Parathyroid adenoma (tissue), 2 donors: ENCODE measurements at regions not wholly inside any gene's neighbourhood (a gene's known extent, or its start where the extent isn't known, plus 50 kb on each side); places are given as distances from the start of the nearest gene placed in this dataset.

Experiments used
- H2AFZ ChIP-seq: fragments of 300-600 bp; sonication (generic); one replicate; pipeline ENCODE4 v1.7.0; 2017; ENCODE audit warnings: antibody characterized with exemption, mild to moderate bottlenecking
- H3K27ac ChIP-seq: fragments of 300-600 bp; sonication (generic); one replicate; pipeline ENCODE4 v1.7.0; 2017
- H3K27me3 ChIP-seq: fragments of 300-600 bp; sonication (generic); one replicate; pipeline ENCODE4 v1.7.0; 2017; ENCODE audit warnings: low read length; ENCODE audit not compliant: control insufficient read depth, insufficient read depth
- H3K36me3 ChIP-seq: fragments of 300-600 bp; sonication (generic); one replicate; pipeline ENCODE4 v1.7.0; 2017; ENCODE audit warnings: low read length; ENCODE audit not compliant: control insufficient read depth, insufficient read depth
- H3K4me1 ChIP-seq: fragments of 300-600 bp; sonication (generic); one replicate; pipeline ENCODE4 v1.7.0; 2017; ENCODE audit warnings: control low read depth
- H3K4me2 ChIP-seq: fragments of 300-600 bp; sonication (generic); one replicate; pipeline ENCODE4 v1.7.0; 2017; ENCODE audit warnings: low read length
- H3K4me3 ChIP-seq: fragments of 300-600 bp; sonication (generic); one replicate; pipeline ENCODE4 v1.7.0; 2017; ENCODE audit warnings: low read depth, low read length
- H3K79me2 ChIP-seq: fragments of 300-600 bp; sonication (generic); one replicate; pipeline ENCODE4 v1.7.0; 2017; ENCODE audit warnings: control low read depth
- H3K9ac ChIP-seq: fragments of 300-600 bp; sonication (generic); one replicate; pipeline ENCODE4 v1.7.0; 2017; ENCODE audit warnings: mild to moderate bottlenecking
- H3K9me3 ChIP-seq: fragments of 300-600 bp; sonication (generic); one replicate; pipeline ENCODE4 v1.7.0; 2017; ENCODE audit warnings: low read length; ENCODE audit not compliant: control insufficient read depth
- CTCF ChIP-seq: fragments of 300-600 bp; sonication (generic); IDR thresholded peaks from one replicate; pipeline ENCODE4 v1.7.0; 2017; ENCODE audit warnings: antibody characterized with exemption, mild to moderate bottlenecking
- donor health status: primary hyperparathyroidism.

GRCh38 chr21:35607406-35607805 is 452.9 kb downstream of the SETD4 start:
- Histone ChIP-seq H3K4me3 (no peak overlapping the region), H3K27ac (no peak overlapping the region), H2AFZ (no peak overlapping the region), H3K79me2 (no peaks in the 10 kb centered on the region), H3K9ac (no peak overlapping the region), H3K9me3 (no peaks in the 10 kb centered on the region), H3K36me3 (no peaks in the 10 kb centered on the region), H3K4me2 (no peak overlapping the region), H3K27me3 (no peaks in the 10 kb centered on the region), H3K4me1 (no peaks in the 10 kb centered on the region)
- TF ChIP-seq CTCF = no peak

- Histone ChIP-seq H3K9me3 (no peaks in the 10 kb centered on the region), H3K79me2 (no peaks in the 10 kb centered on the region), H2AFZ (no peak overlapping the region), H3K27ac (no peak overlapping the region), H3K4me1 (no peaks in the 10 kb centered on the region), H3K4me3 (no peak overlapping the region), H3K9ac (no peak overlapping the region), H3K27me3 (no peaks in the 10 kb centered on the region), H3K36me3 (no peaks in the 10 kb centered on the region), H3K4me2 (no peak overlapping the region)
- TF ChIP-seq CTCF = no peak
Measured at GRCh38 chr21:35606578-35606977, 453.7 kb downstream of the SETD4 start.

GRCh38 chr21:35606146-35606545 is 454.2 kb downstream of the SETD4 start:
- Histone ChIP-seq H3K27me3 (no peaks in the 10 kb centered on the region), H3K4me1 (no peaks in the 10 kb centered on the region), H3K36me3 (no peaks in the 10 kb centered on the region), H2AFZ (no peak overlapping the region), H3K79me2 (no peaks in the 10 kb centered on the region), H3K9ac (no peak overlapping the region), H3K9me3 (no peaks in the 10 kb centered on the region), H3K4me2 (no peak overlapping the region), H3K27ac (no peak overlapping the region), H3K4me3 (no peak overlapping the region)
- TF ChIP-seq CTCF = no peak

GRCh38 chr21:35603494-35603893 is 456.8 kb downstream of the SETD4 start:
- H3K9me3 ChIP-seq = no peaks in the 10 kb centered on the region
- no peak overlapping the region for H2AFZ ChIP-seq
- no peak overlapping the region for H3K27ac ChIP-seq
- no peaks in the 10 kb centered on the region for H3K4me1 ChIP-seq
- no peaks in the 10 kb centered on the region for H3K79me2 ChIP-seq
- no peak overlapping the region for H3K4me3 ChIP-seq
- no peak for TF ChIP-seq CTCF
- no peak overlapping the region for H3K4me2 ChIP-seq
- H3K9ac ChIP-seq = no peak overlapping the region
- H3K27me3 ChIP-seq = no peaks in the 10 kb centered on the region
- no peaks in the 10 kb centered on the region for H3K36me3 ChIP-seq

- Histone ChIP-seq H3K36me3 (no peaks in the 10 kb centered on the region), H3K27me3 (no peaks in the 10 kb centered on the region), H3K9me3 (no peaks in the 10 kb centered on the region), H3K4me1 (no peaks in the 10 kb centered on the region), H3K4me3 (no peak overlapping the region), H3K4me2 (no peak overlapping the region), H2AFZ (no peak overlapping the region), H3K9ac (no peak overlapping the region), H3K27ac (no peak overlapping the region), H3K79me2 (no peaks in the 10 kb centered on the region)
- no peak for TF ChIP-seq CTCF
Measured at GRCh38 chr21:35602811-35603362, 457.4 kb downstream of the SETD4 start.
